H1 (cell line): ENCODE measurements at regions not wholly inside any gene's neighbourhood (a gene's known extent, or its start where the extent isn't known, plus 50 kb on each side); places are given as distances from the start of the nearest gene placed in this dataset.

Source experiments
- CTCF ChIA-PET: fragments of 300-600 bp; sonication (Branson Sonifier 250); formaldehyde crosslinking; loops from one replicate; lab custom pipeline; 2021; ENCODE audit not compliant: partially characterized antibody; lab: Charles Lee
- POLR2A ChIA-PET: fragments of 300-600 bp; sonication (Branson Sonifier 250); formaldehyde crosslinking; loops from one replicate; lab custom pipeline; 2021; ENCODE audit warnings: inconsistent platforms; ENCODE audit not compliant: partially characterized antibody; lab: Charles Lee
- DNase-seq, 2 experiments: peaks; one replicate each; pipeline versions ENCODE4 v3.0.0 to v3.0.0-alpha.2; 2010 to 2022; ENCODE audit warnings: low spot score in 2 of 2, low read depth in 1 of 2, mixed read lengths in 1 of 2
- FAIRE-seq: peaks from 2 replicates; lab custom pipeline; 2011; peaks lifted over from hg19 to GRCh38; lab: Jason Lieb, UNC
- H2AFZ ChIP-seq: 2 replicates; pipeline ENCODE4 v1.8.1; 2012; ENCODE audit warnings: low read length, inconsistent platforms
- H2AK5ac ChIP-seq: 2 replicates; pipeline ENCODE4 v1.6.1; 2013; ENCODE audit warnings: low read depth, low read length
- H2BK120ac ChIP-seq: replicated peaks from 2 replicates; pipeline ENCODE3; 2013; ENCODE audit warnings: low read depth, low read length, inconsistent platforms
- H2BK12ac ChIP-seq: 2 replicates; pipeline ENCODE4 v1.6.1; 2013; ENCODE audit warnings: low read depth, low read length
- H2BK15ac ChIP-seq: 2 replicates; pipeline ENCODE4 v1.6.1; 2013; ENCODE audit warnings: low read length
- H2BK20ac ChIP-seq: 2 replicates; pipeline ENCODE4 v1.6.1; 2013; ENCODE audit warnings: low read length
- H2BK5ac ChIP-seq: 2 replicates; pipeline ENCODE4 v1.6.1; 2013; ENCODE audit warnings: low read depth, low read length
- H3K14ac ChIP-seq: 2 replicates; pipeline ENCODE4 v1.6.1; 2013; ENCODE audit warnings: inconsistent platforms; ENCODE audit not compliant: insufficient read length
- H3K18ac ChIP-seq: 2 replicates; pipeline ENCODE4 v1.6.1; 2013; ENCODE audit warnings: low read length; ENCODE audit errors: extremely low read depth
- H3K23ac ChIP-seq: 2 replicates; pipeline ENCODE4 v1.6.1; 2013; ENCODE audit warnings: inconsistent platforms; ENCODE audit not compliant: insufficient read length
- H3K23me2 ChIP-seq: 2 replicates; pipeline ENCODE4 v1.6.1; 2013; ENCODE audit warnings: low read depth, low read length
- H3K27ac ChIP-seq: 2 replicates; pipeline ENCODE4 v1.6.1; 2011; ENCODE audit warnings: low read depth, low read length, inconsistent platforms
- H3K27me3 ChIP-seq, 4 experiments: replicated peaks in 1 of 4; 1 replicate in 1 of 4; 2 replicates in 3 of 4; pipeline versions ENCODE4 v1.6.1 to v1.8.1; 2011 to 2013; ENCODE audit warnings: low read length in 3 of 4, mild to moderate bottlenecking in 3 of 4, inconsistent platforms in 2 of 4, mixed read lengths in 2 of 4, moderate library complexity in 1 of 4; ENCODE audit not compliant: control insufficient read depth in 3 of 4, insufficient read depth in 3 of 4; ENCODE audit errors: extremely low read depth in 1 of 4
- H3K36me3 ChIP-seq, 4 experiments: 2 replicates each; pipeline versions ENCODE4 v1.6.1 to v1.8.1; 2011 to 2013; ENCODE audit warnings: mild to moderate bottlenecking in 4 of 4, low read length in 3 of 4, moderate library complexity in 2 of 4, control low read depth in 1 of 4, inconsistent platforms in 1 of 4; ENCODE audit not compliant: insufficient read depth in 4 of 4, control insufficient read depth in 2 of 4
- H3K4ac ChIP-seq: replicated peaks from 2 replicates; pipeline ENCODE3; 2013; ENCODE audit warnings: low read length, low read depth, mixed read lengths, inconsistent platforms; ENCODE audit not compliant: insufficient read length
- H3K4me1 ChIP-seq, 4 experiments: replicated peaks in 1 of 4; 1 replicate in 1 of 4; 2 replicates in 3 of 4; pipeline versions ENCODE4 v1.6.1 to v1.8.1; 2011 to 2013; ENCODE audit warnings: low read length in 3 of 4, inconsistent platforms in 2 of 4, mixed read lengths in 1 of 4; ENCODE audit not compliant: insufficient read depth in 4 of 4, control insufficient read depth in 3 of 4
- H3K4me2 ChIP-seq, 2 experiments: 2 replicates each; pipeline versions ENCODE4 v1.6.1 to v1.8.1; 2011 to 2013; ENCODE audit warnings: low read depth in 2 of 2, low read length in 2 of 2, control low read depth in 1 of 2, inconsistent platforms in 1 of 2, mild to moderate bottlenecking in 1 of 2; ENCODE audit not compliant: insufficient read depth in 1 of 2
- H3K4me3 ChIP-seq, 4 experiments: fragments of 200-600, 300-600 bp in 1 of 4; sonication (generic), shearing (Covaris generic), sonication (Bioruptor Twin) in 1 of 4; 2 replicates each; pipeline versions ENCODE4 v1.5.1 to v1.8.1; 2011 to 2016; ENCODE audit warnings: low read length in 4 of 4, low read depth in 3 of 4, control low read depth in 2 of 4, inconsistent platforms in 2 of 4, mild to moderate bottlenecking in 2 of 4, mixed read lengths in 1 of 4, moderate library complexity in 1 of 4; ENCODE audit not compliant: insufficient read depth in 2 of 4; ENCODE audit errors: extremely low read depth in 1 of 4
- H3K56ac ChIP-seq: replicated peaks from 2 replicates; pipeline ENCODE3; 2013; ENCODE audit warnings: low read depth, mild to moderate bottlenecking, mixed read lengths, low read length, inconsistent platforms; ENCODE audit not compliant: insufficient read length
- H3K79me1 ChIP-seq: 2 replicates; pipeline ENCODE4 v1.6.1; 2013; ENCODE audit warnings: low read depth, low read length, control low read depth
- H3K79me2 ChIP-seq, 2 experiments: 2 replicates each; pipeline versions ENCODE4 v1.6.1 to v1.8.1; 2012 to 2013; ENCODE audit warnings: low read length in 2 of 2, mild to moderate bottlenecking in 2 of 2, inconsistent platforms in 1 of 2; ENCODE audit not compliant: insufficient read depth in 2 of 2, control insufficient read depth in 1 of 2
- H3K9ac ChIP-seq, 4 experiments: replicated peaks in 1 of 4; 1 replicate in 1 of 4; 2 replicates in 3 of 4; pipeline versions ENCODE4 v1.6.1 to v1.8.1; 2011 to 2013; ENCODE audit warnings: low read depth in 3 of 4, low read length in 3 of 4, control low read depth in 2 of 4, mild to moderate bottlenecking in 2 of 4, moderate library complexity in 2 of 4, inconsistent platforms in 1 of 4; ENCODE audit errors: extremely low read depth in 1 of 4
- H3K9me3 ChIP-seq, 2 experiments: 2 replicates each; pipeline versions ENCODE4 v1.6.1 to v1.8.1; 2012 to 2013; ENCODE audit warnings: mild to moderate bottlenecking in 2 of 2, moderate library complexity in 2 of 2, control low read depth in 1 of 2, inconsistent platforms in 1 of 2, low read depth in 1 of 2, low read length in 1 of 2, mixed read lengths in 1 of 2; ENCODE audit not compliant: insufficient read depth in 2 of 2
- H4K20me1 ChIP-seq, 2 experiments: replicated peaks in 1 of 2; 2 replicates each; pipeline versions ENCODE3 to v1.8.1; 2011 to 2013; ENCODE audit warnings: inconsistent platforms in 2 of 2, low read length in 2 of 2, mild to moderate bottlenecking in 1 of 2; ENCODE audit not compliant: insufficient read depth in 2 of 2, control insufficient read depth in 1 of 2
- H4K5ac ChIP-seq: 2 replicates; pipeline ENCODE4 v1.6.1; 2013; ENCODE audit warnings: low read length, low read depth, mixed read lengths, inconsistent platforms; ENCODE audit not compliant: insufficient read length
- H4K8ac ChIP-seq: 2 replicates; pipeline ENCODE4 v1.8.0; 2013; ENCODE audit warnings: mild to moderate bottlenecking, moderate library complexity, low read length, inconsistent platforms; ENCODE audit not compliant: insufficient read depth; ENCODE audit errors: extremely low read depth
- H4K91ac ChIP-seq: replicated peaks from 2 replicates; pipeline ENCODE3; 2013; ENCODE audit warnings: low read length, mixed read lengths, inconsistent platforms; ENCODE audit not compliant: insufficient read length
- JUN ChIP-seq: IDR thresholded peaks from 2 replicates; pipeline ENCODE4 v1.6.1; 2011; ENCODE audit warnings: low read depth, mild to moderate bottlenecking, improper control_type of control experiment, low read length
- WGBS, 2 experiments: shearing (Covaris generic) in 1 of 2; methylation state at CpG; one replicate each; pipeline versions ENCODE4 v1.1.6 to v1.1.7; 2013 to 2015; ENCODE audit warnings: low lambda C conversion rate in 2 of 2, mixed read lengths in 2 of 2, inconsistent platforms in 1 of 2, low coverage in 1 of 2, missing lambda C conversion rate in 1 of 2; ENCODE audit not compliant: insufficient replicate concordance in 2 of 2, insufficient coverage in 1 of 2, insufficient read length in 1 of 2; ENCODE audit errors: extremely low coverage in 1 of 2, missing lambda C conversion rate in 1 of 2; 5-methylcytosine and 5-hydroxymethylcytosine counted together

DNA sequence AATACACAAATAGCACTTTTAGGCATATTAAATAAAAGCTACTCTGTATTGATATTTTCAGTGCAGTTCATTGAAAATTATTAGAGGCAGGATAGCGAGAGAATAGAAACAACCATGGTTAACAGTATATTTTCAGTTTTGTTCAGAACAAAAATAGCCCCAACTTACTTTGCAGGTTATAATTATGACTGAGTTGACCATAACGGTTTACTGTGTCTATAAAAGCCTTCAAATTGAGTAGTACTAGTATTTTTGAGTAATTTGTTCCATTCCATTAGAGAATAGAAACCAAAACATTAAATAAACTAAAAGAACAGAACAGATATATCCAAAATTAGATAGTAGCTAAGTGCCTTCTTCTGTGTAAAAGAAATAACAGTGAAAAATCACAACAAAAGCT lies 1108.4 kb upstream of the PCDH20 start:
- no peak overlapping the region for H2BK5ac ChIP-seq
- H4K8ac ChIP-seq = no peak overlapping the region
- H3K9me3 ChIP-seq = no peaks in the 10 kb centered on the region
- no peak overlapping the region for H3K56ac ChIP-seq
- H3K36me3 ChIP-seq = no peaks in the 10 kb centered on the region
- no peaks in the 10 kb centered on the region for H3K79me2 ChIP-seq
- H3K4ac ChIP-seq = no peak overlapping the region
- H4K5ac ChIP-seq = no peak overlapping the region
- H3K27ac ChIP-seq = no peak overlapping the region
- H4K91ac ChIP-seq = no peak overlapping the region
- WGBS, 2 experiments = 83% methylated on average over 2 of the region's 2 CpGs; no CpG with 5 or more reads in 1 of the 2 experiments
- H2BK120ac ChIP-seq = no peak overlapping the region
- DNase-seq (no peak), FAIRE-seq (no peak)
- ChIA-PET CTCF (no interaction called here), POLR2A (no interaction called here)
- no peak overlapping the region for H3K14ac ChIP-seq
- no peak overlapping the region for H3K4me2 ChIP-seq
- no peaks in the 10 kb centered on the region for H3K27me3 ChIP-seq
- no peak overlapping the region for H3K9ac ChIP-seq
- H3K79me1 ChIP-seq = no peaks in the 10 kb centered on the region
- no peaks in the 10 kb centered on the region; the same call in 1 of the 2 replicates for H3K23me2 ChIP-seq
- H2BK15ac ChIP-seq = no peak overlapping the region
- H3K23ac ChIP-seq = no peak overlapping the region
- no peaks in the 10 kb centered on the region for H3K4me1 ChIP-seq
- no peaks in the 10 kb centered on the region for H4K20me1 ChIP-seq
- H2AK5ac ChIP-seq = no peak overlapping the region
- no peak overlapping the region for H2BK20ac ChIP-seq
- no peak for TF ChIP-seq JUN
- no peak overlapping the region for H3K18ac ChIP-seq
- H2BK12ac ChIP-seq = no peak overlapping the region
- no peak overlapping the region for H3K4me3 ChIP-seq
- no peak overlapping the region for H2AFZ ChIP-seq
